Jurkat, Clone E6-1 (cell line): ENCODE measurements at regions not wholly inside any gene's neighbourhood (a gene's known extent, or its start where the extent isn't known, plus 50 kb on each side); places are given as distances from the start of the nearest gene placed in this dataset.

Experiments
- DNase-seq: peaks from one replicate; pipeline ENCODE4 v3.0.0-alpha.2; 2011; ENCODE audit warnings: low read depth, low spot score
- H3K4me3 ChIP-seq: 2 replicates; pipeline ENCODE4 v1.5.1; 2011; ENCODE audit warnings: mild to moderate bottlenecking, low read length, control low read depth, moderate library complexity

DNA sequence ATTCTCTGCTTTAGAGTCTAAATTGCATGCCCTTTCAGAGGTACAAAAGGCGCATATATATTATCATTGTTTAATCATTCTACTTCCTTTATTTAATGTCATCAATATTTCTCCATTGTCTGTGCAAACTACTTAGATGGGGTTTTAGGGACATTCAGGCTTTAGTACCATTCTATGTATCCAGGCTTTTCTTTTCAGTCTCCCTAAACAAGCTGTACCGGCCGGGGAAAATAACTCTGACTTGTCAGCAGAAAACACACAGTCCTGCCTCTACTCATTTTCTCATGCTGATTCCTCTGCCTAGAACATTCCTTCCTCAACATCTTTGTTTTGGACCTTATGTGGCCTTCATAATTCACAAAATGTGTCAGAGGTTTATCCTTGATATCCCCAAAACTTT lies 392.1 kb upstream of the DAB2 start:
- no peak for DNase-seq
- no peak overlapping the region for H3K4me3 ChIP-seq

DNA sequence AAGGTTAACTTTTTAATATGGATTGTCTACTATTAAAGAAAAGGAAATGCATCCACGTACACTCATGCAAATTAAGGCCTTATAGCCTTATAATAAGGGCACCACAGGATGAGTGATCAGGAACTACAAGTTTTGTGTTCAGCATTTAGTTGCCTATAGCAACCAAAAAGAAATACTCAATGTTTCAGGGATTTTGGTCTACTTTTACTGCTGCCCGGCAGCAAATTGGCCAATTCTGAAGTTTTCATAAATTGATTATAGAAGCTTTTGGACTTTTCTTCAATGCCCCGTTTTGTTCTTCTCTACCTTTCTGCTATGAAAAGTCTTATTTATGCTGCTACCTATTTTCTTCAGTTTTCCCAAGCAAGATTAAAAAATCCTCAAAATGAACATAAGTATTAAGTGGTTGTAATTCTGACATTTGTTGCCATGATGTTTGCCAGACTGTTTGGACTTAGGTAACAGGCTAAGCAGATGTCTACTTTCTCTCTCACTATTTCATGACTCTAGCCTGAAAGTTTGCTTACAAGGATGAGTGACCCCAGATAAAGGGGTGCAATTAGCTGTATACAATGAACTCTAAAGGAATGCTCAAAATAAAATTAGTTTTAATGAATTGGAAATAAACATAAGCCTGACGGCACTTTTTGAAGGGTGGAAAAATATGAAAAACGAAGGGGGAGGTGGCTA lies 391.5 kb upstream of the DAB2 start:
- no peak for DNase-seq
- no peak overlapping the region for H3K4me3 ChIP-seq

DNA sequence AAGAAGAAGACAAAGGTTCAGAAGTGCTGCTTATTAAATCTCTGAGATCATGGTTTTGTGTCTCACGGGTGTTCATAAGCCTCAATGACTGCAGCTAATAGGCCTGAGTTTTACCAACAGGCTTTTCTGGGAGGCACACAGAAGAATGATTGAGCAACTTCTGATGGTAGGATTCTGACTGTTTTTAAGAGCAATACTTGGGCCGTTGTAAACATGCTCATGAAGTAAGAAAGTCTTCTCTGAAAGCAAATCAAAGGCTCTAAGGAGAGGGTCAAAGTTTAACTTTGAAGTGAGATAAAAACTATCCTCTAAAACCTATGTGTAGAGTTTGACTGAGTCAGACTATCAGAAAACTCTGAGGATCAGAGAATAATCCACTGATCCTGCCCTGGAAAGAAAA lies 390.9 kb upstream of the DAB2 start:
- no peak overlapping the region for H3K4me3 ChIP-seq
- DNase-seq: no peak

DNA sequence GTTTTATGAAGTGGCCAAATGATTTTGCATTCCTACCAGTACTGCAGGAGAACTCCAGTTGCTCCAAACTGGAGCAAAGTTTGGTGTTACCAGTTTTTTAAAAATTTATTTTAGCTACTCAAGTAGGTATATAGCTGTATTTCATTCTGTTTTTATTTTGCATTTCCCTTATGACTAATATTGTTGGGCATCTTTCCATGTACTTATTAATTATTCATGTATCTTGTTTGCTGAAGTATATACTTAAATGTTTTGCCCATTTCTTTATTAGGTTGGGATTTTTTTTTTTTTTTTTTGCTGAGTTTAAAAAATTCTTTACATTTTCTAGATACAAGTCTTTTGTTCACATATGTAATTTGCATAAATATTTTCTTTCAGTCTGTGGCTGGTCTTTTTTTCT lies 386.6 kb upstream of the DAB2 start:
- no peak overlapping the region for H3K4me3 ChIP-seq
- no peak for DNase-seq

DNA sequence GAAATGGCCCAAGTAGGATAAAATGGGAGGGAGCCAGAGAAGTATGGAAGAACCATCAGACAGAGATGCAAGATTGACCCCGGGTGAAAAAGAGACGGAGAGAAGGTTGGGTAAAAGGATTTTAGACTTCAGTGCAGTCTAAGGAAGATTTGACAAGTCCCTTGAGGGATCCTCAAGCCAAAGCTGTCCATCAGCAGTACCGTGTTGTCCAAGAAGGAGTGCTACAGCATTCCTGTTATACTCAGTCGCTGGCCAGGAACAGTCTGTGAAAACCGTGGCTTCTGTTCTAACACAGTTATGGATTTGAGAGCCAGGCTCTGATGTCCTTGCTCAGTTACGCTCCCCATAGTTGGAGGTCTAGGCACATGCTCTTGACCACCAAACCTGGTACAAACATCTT lies 383.9 kb upstream of the DAB2 start:
- no peak overlapping the region for H3K4me3 ChIP-seq

DNA sequence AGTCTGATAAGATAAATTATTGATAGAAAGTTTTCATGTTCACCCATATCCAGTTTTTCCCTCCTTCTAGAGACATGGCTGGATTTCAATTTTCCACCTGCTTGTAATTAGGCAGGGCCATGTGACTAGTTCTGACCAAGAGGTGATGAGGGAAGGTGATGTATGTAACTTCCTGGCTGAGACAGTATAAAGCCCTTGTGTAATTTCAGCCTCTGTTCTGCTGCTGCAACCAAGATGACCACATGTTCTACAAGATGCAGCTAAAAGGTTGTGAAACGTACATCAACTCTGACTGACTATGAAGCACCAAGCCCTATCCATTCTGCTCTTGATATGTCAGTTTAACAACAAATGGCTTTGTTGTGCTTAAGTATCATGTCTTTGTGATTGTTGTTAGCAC lies 376.5 kb upstream of the DAB2 start:
- no peak overlapping the region for H3K4me3 ChIP-seq

More for the DNA sequence above, 383.9 kb upstream of the DAB2 start:
- DNase-seq: no peak

DNA sequence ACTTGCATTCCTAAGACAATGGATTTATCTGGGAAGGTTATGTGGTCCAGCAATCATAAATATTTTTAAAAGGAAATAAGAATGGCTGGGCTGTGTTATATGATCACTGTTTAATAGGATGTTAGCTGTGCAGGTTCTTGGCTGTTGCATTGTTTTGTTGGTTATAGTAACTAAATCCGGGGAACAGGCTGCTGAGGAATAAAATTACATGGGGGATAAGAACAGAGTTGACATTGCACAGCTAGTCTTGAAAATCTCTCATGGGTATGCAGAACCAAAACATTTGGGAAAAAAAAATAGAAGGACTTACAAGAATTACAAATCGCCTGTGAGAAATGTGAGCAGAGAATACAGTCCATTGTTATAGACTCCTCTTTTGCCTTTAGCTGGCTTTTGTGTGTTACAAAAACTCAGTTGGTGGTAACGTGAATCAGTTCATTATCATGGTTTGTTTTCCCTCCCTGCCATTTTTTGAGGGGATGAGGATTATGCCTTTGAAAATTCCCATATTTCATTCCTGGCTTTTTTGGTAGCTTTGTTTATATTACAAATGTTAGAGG lies 375.3 kb upstream of the DAB2 start:
- H3K4me3 ChIP-seq: no peak overlapping the region
- DNase-seq: no peak

More for the DNA sequence above, 376.5 kb upstream of the DAB2 start:
- no peak for DNase-seq

DNA sequence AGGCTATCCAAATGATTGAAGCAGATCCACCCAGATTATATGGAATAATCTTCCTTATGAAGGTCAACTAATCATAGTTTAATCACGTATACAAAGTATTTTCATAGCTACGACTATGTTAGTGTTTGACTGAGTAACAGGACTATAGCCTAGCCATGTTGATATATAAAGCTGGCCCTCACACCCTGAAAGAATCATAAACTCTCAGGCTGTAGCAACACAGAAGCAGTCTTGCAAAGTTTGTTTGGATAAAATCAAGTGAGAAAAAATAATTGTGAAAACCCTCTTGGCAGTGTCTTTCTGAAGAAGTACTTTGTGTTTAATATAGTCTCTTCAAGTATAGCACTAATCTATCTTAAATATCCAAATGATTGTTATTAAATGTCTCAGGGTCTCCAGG lies 374.5 kb upstream of the DAB2 start:
- no peak for DNase-seq
- H3K4me3 ChIP-seq: no peak overlapping the region

DNA sequence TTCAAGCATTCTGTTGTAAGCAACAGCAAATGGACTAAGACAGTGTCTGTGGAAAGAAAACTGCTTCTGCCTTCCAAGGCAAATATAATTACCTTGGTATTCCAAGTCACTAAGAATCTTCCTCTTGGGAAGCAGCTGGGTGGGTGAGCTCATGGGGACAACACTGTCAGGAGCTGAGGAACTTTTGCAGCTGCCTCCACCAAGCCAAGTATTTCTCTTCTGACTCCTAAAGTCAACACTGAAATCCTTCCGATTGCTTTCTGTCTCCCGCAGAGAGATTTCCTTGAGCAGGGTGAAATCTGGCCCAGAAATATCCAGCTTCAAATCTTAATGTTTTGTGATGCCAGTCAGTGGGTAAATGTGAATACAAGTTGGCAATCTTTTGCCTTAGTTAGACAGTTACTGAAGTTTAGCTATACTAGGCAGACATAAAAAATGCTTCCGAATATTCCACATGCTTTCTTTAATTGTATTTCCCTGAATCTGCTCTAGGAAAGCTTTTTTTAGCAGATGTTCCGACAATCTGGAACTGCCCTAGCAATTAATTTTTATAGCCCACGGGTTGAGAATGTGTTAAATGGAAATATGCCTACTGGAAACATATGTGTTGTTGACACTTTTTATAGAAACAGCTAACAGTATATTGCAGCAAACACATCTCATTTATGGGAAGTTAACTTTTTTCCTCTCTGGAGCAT lies 369.9 kb upstream of the DAB2 start:
- DNase-seq: no peak

DNA sequence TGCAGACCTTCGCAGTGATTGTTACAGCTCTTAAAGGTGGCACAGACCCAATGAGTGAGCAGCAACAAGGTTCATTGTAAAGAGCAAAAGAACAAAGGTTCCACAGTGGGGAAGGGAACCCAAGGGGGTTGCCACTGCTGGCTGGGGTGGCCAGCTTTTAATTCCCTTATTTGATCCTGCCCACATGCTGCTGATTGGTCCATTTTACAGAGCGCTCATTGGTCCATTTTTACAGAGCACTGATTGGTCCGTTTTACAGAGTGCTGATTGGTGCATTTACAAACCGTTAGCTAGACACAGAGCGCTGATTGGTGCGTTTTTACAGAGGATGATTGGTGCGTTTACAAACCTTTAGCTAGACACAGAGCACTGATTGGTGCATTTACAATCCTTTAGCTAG lies 360.6 kb upstream of the DAB2 start:
- no peak overlapping the region for H3K4me3 ChIP-seq
- no peak for DNase-seq

More for the DNA sequence above, 369.9 kb upstream of the DAB2 start:
- no peak overlapping the region for H3K4me3 ChIP-seq

DNA sequence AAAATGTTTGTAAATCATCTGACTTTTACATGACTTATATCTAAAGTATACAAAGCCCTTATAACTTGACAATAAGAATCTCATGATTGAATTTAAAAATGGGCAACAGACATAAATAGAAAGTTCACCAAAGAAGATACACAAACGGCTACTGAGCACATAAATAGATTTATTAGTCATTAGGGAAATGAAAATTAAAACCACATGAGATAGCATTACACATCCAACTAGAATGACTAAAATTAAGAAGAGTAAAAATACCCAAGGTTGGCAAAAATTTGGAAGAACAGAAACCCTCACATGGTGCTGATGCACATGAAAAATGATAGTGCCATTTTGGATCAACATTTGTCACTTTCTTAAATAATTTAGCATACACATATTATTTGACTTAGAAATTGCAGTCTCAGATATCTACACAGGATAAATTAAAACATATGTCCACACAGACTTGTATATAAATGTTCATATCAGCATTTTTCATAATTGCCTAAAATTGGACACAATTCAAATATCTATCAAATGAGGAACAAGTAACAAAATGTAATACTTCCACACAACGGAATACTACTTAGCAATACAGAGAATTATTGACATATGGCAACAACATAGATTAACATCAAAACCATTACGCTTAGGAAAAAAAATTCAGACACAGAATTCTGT lies 359.1 kb upstream of the DAB2 start:
- H3K4me3 ChIP-seq: no peak overlapping the region
- no peak for DNase-seq

DNA sequence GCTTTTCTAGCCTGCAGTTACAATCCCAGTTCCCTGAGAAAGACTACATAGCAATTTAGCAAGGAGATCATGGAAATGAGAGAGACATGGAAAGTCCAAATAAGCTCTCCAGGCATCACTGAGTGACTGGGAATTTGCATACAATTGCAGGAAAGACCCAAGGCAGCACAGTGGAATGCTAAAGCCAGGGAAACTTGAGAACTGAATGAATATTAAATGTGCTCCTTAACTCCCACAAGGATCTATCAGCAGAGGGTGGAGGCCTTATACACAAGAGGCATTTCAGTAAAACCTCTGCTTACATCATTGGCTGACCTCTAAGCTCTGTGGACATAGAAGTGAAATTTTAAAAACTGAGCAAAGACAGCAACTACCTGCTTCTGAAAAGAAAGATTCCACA lies 355.6 kb upstream of the DAB2 start:
- H3K4me3 ChIP-seq: no peak overlapping the region
- no peak for DNase-seq

DNA sequence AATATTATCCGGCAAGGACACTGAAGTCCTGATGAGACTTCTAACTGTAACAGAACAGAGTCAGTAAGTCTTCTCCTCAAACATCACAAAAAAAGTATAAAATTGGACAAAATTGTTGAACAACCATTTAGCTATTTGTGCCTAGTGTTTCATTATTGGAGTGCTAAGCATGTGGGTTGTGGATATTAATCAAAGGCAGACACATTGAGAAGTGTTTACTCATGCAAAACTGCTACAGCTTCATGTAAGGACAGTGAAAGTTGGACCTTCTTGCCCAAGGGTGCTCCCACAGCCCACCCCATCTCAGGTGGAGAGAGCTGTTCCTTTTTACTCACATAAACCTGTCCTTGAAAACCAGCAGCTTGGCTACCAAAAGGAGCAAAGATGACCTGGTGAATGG lies 355.1 kb upstream of the DAB2 start:
- no peak overlapping the region for H3K4me3 ChIP-seq
- DNase-seq: no peak

DNA sequence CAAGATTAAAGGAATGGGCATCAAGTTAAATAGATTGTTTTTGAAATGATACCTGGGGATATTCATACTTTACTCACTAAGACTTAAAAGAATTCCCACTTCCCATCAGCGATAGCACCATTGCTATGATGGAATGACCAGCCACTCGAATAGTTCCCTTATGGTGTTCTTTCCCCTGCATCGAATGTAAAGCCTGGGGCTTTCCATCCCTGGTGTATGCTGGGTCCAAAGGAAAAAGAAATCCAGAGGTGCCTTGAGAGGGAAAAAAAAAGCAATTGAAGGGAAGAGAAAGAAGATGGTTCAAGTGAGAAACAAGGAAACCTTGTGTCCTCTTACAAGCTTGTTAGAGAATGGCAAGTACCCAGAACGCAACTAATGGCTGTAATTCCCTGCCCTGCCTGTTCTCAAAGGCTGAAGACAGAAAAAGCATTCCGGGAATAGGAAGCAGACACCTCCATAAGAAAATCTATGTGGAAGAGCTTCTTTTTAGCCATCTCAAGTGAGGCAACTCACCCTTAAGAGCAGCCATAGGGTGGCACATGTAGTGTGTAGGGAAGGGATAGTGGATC lies 351.1 kb upstream of the DAB2 start:
- DNase-seq: no peak
- H3K4me3 ChIP-seq: no peak overlapping the region

DNA sequence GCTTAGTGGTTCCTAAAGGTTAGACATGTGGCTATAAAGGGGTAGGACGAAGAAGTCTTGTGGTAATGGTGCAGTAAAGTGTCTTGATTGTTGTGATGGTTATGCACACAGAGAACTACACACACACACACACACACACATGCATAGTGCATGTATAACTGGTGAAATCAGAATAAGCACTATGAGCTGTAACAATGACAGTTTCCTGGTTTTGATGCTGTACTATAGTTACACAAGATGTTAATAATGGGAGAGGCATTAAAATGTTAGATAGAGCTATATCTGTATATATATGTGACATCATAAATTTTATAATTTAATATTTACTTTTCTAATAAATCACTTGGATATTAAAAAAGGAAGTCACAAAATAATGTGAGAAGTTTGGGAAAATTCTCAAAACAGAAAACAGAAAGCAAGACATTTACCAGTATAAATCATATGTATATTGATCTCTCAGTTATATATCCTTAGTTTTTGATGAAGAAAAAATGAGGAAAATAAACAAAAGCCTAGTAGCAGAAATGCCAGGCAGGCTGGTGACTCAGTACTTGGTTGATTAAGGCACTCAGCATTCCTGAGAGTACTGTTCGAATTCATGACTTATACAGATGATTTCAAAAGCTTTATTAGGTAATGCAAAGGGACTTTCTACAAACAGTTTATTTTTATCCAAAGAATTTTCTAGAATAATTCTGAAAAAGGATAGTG lies 350.5 kb upstream of the DAB2 start:
- DNase-seq: no peak
- H3K4me3 ChIP-seq: no peak overlapping the region

DNA sequence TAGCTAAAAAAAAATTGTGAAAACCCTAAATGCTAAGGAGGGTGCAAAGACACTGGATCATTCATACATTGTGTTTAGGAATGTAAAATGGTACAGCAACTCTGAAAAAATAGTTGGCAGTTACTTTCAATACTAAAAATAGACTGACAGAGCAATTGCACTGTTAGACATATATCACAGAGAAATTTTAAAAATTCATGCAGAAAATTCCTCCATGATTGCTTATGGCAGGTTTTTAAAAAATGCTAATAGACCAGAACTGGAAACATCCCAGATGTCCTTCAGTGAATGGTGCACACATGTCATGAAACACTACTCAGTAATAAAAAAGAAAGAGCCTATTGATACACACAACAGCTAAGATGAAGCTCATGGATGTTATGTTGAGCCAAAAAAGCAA lies 349.8 kb upstream of the DAB2 start:
- no peak overlapping the region for H3K4me3 ChIP-seq
- DNase-seq: no peak

DNA sequence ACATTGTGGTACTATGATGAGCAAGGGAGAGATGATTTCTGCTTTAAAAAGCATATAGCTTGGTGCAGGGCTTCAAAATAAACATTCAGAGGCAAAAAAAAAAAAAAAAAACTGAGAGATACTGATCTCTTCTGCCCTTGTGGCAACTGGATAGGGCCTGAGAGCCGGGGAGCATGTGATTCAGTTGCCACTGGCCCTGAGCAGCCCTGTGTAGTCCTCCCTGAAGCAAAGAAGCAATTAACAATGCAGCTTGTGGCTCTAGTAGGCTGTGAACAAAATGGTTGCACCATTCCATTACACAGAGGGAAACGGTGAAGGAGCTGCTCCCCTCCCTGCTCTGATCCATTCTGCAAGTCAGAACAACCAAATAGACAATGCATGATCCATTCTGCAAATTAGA lies 347.5 kb upstream of the DAB2 start:
- no peak for DNase-seq
- H3K4me3 ChIP-seq: no peak overlapping the region

DNA sequence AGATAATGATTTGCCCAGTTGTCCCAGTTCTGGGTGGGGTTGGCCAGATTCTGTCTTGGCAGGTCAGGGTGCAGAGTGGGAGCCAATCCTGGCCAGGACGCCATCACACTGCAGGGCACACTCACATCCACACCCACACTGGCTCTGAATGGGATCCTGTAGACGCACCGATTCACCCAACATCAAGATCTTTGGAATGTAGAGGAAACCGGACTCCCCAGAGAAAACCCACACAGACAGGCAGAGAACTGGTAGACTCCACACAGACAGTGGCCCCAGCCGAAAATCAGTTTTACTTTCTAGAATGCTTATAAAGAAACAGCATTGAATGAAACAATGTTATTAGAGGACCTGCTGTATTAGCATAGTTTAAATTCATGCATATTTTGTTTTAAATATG lies 343.1 kb upstream of the DAB2 start:
- DNase-seq: no peak
- H3K4me3 ChIP-seq: no peak overlapping the region

DNA sequence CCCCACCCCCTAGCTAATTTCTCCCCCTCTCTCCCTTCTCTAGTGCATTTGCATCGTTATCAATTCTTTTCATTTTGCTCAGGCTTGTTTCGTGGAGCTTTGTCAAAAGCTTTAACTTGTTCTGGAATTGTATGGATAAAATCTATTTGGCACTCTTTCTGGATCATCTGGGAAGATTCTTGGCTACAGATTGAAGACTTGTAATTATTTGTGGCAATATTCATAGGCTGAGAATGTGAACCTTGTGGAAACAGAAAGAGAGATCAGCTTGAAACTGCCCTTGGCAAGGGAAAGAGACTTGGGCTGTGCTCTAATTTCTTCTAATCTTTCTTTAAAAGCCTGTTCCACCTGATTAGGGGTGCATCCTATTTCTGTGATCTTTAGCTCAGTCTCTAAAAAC lies 340.6 kb upstream of the DAB2 start:
- no peak for DNase-seq
- no peak overlapping the region for H3K4me3 ChIP-seq
